Activated CD8-positive, alpha-beta memory T cell treated with anti-CD3 and anti-CD28 coated beads for 36 hours (primary cell): ENCODE measurements at regions not wholly inside any gene's neighbourhood (a gene's known extent, or its start where the extent isn't known, plus 50 kb on each side); places are given as distances from the start of the nearest gene placed in this dataset.

Source experiments
- CTCF ChIA-PET: fragments of 350-600 bp; sonication (Branson Sonifier 250); formaldehyde crosslinking; loops from one replicate; lab custom pipeline; 2021; ENCODE audit warnings: antibody characterized with exemption; lab: Charles Lee
- POLR2A ChIA-PET: fragments of 350-600 bp; sonication (Branson Sonifier 250); formaldehyde crosslinking; loops from one replicate; lab custom pipeline; 2021; ENCODE audit warnings: antibody characterized with exemption; lab: Charles Lee

- POLR2A ChIA-PET, result no interaction called here
Measured at GRCh38 chr1:96955307-96956012, 233.9 kb downstream of the PTBP2 start.

GRCh38 chr1:96962216-96962615 is 240.6 kb downstream of the PTBP2 start:
- ChIA-PET POLR2A (no interaction called here), CTCF (no interaction called here)

More at GRCh38 chr1:96955307-96956012, 233.9 kb downstream of the PTBP2 start:
- CTCF ChIA-PET, result no interaction called here

- ChIA-PET POLR2A (no interaction called here), CTCF (no interaction called here)
Measured at GRCh38 chr1:96962751-96963211, 241.2 kb downstream of the PTBP2 start.

GRCh38 chr1:96964761-96965160 is 243.2 kb downstream of the PTBP2 start:
- ChIA-PET POLR2A (no interaction called here), CTCF (interaction anchor here (0.8 to 1.4 kb wide), 2 partner anchors 1086 to 1089 kb away, joined by 3 read pairs; no protein-coding TSS in a partner anchor)

- CTCF ChIA-PET, result no interaction called here
- POLR2A ChIA-PET, result no interaction called here
Measured at GRCh38 chr1:96966536-96967138, 245.1 kb downstream of the PTBP2 start.

GRCh38 chr1:96967311-96967710 is 245.7 kb downstream of the PTBP2 start:
- POLR2A ChIA-PET, result no interaction called here
- CTCF ChIA-PET, result no interaction called here

- POLR2A ChIA-PET, result no interaction called here
- CTCF ChIA-PET, result no interaction called here
Measured at GRCh38 chr1:96968541-96968940, 247.0 kb downstream of the PTBP2 start.

- CTCF ChIA-PET, result no interaction called here
- POLR2A ChIA-PET, result no interaction called here
Measured at GRCh38 chr1:96968983-96969382, 247.4 kb downstream of the PTBP2 start.

GRCh38 chr1:96969656-96970163 is 248.1 kb downstream of the PTBP2 start:
- CTCF ChIA-PET, result no interaction called here

GRCh38 chr1:96971439-96971838 is 249.9 kb downstream of the PTBP2 start:
- ChIA-PET POLR2A (no interaction called here), CTCF (no interaction called here)

More at GRCh38 chr1:96969656-96970163, 248.1 kb downstream of the PTBP2 start:
- POLR2A ChIA-PET, result no interaction called here

- POLR2A ChIA-PET, result no interaction called here
- CTCF ChIA-PET, result no interaction called here
Measured at GRCh38 chr1:96971849-96972602, 250.4 kb downstream of the PTBP2 start.

- CTCF ChIA-PET, result no interaction called here
- POLR2A ChIA-PET, result no interaction called here
Measured at GRCh38 chr1:96973605-96974004, 252.0 kb downstream of the PTBP2 start.

GRCh38 chr1:96978444-96978843 is 256.9 kb downstream of the PTBP2 start:
- ChIA-PET CTCF (interaction anchor here (1.2 kb wide), 1 partner anchor 1075 kb away, joined by 4 read pairs; no protein-coding TSS in a partner anchor), POLR2A (no interaction called here)

- ChIA-PET POLR2A (no interaction called here), CTCF (interaction anchor here (1.2 kb wide), 1 partner anchor 1075 kb away, joined by 4 read pairs; no protein-coding TSS in a partner anchor)
Measured at GRCh38 chr1:96978901-96979300, 257.3 kb downstream of the PTBP2 start.

- CTCF ChIA-PET, result interaction anchor here (1.2 kb wide), 1 partner anchor 1074 kb away, joined by 4 read pairs; no protein-coding TSS in a partner anchor
- POLR2A ChIA-PET, result no interaction called here
Measured at GRCh38 chr1:96979304-96980268, 258.0 kb downstream of the PTBP2 start.

- ChIA-PET POLR2A (no interaction called here), CTCF (no interaction called here)
Measured at GRCh38 chr1:96980448-96980847, 258.9 kb downstream of the PTBP2 start.

GRCh38 chr1:96981181-96981580 is 259.6 kb downstream of the PTBP2 start:
- ChIA-PET POLR2A (no interaction called here), CTCF (no interaction called here)

GRCh38 chr1:96982118-96982517 is 260.5 kb downstream of the PTBP2 start:
- ChIA-PET CTCF (no interaction called here), POLR2A (no interaction called here)

GRCh38 chr1:96983866-96984265 is 262.3 kb downstream of the PTBP2 start:
- CTCF ChIA-PET, result no interaction called here
- POLR2A ChIA-PET, result no interaction called here
